ENCODE measurements at regions not wholly inside any gene's neighbourhood (a gene's known extent, or its start where the extent isn't known, plus 50 kb on each side); places are given as distances from the start of the nearest gene placed in this dataset.
A peak's percentile ranks its signal among the peaks of the same experiment; 100 is the strongest.

DNA sequence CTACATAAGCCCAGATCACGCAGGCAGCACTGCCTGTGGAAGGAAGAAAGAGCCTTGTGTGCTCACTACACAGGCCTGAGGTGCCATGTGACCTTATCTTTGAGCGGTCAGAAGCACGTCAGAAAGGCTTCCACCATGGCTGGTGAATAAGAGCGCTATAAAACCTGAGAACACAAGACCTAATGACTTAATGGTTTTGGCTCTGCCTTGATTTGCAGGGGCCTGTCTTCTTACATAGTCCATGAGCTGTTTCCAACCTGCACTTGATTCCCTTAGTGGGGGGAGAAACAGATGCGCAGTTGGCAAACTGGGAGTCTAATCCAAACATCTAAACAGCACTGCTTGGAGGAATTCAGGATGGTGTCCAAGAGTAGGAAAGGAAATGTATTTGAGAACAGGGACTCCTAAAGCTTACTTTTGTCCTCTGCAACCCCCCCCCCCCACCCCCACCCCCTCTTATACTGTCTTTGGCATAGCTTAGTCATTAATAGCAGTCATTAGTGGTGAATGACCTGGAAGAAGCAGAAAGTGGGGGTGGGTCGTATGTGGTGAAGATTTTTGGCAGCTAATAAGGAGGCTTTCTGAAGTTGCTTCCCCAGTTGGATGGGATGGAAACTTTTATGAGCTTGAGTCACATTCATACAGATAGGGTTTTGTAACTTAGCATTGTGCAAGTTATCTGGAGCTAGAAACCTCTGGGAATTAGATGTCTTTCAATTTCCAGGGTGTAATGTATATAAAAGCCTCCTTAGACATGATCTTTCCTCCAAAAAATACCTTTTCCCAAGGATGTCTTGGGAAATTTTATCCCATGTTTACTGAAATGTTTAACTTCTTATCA lies 454.1 kb downstream of the MEIS1 start:
- peak; percentile 100 for DNase-seq (ENCODE audit: low read depth)
- TF ChIP-seq, protein P1, sequence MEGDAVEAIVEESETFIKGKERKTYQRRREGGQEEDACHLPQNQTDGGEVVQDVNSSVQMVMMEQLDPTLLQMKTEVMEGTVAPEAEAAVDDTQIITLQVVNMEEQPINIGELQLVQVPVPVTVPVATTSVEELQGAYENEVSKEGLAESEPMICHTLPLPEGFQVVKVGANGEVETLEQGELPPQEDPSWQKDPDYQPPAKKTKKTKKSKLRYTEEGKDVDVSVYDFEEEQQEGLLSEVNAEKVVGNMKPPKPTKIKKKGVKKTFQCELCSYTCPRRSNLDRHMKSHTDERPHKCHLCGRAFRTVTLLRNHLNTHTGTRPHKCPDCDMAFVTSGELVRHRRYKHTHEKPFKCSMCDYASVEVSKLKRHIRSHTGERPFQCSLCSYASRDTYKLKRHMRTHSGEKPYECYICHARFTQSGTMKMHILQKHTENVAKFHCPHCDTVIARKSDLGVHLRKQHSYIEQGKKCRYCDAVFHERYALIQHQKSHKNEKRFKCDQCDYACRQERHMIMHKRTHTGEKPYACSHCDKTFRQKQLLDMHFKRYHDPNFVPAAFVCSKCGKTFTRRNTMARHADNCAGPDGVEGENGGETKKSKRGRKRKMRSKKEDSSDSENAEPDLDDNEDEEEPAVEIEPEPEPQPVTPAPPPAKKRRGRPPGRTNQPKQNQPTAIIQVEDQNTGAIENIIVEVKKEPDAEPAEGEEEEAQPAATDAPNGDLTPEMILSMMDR (IDR thresholded peaks at IDR 0.05; ENCODE audit: insufficient read depth, low read length) = no peak
- no peak overlapping the region for H3K4me3 ChIP-seq (ENCODE audit: low read depth, low read length)

DNA sequence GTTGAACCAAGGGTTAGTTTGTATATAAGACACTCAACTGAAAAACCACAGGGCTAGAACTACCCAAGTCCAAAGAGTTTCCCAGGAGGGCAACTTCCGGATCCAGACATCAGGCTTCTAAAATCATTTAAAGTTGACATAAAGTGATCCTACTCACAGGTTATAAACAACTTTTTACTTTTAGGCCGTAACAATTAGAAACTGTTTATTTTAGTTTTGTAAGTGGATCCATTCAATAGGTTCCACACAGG lies 454.6 kb downstream of the MEIS1 start:
- TF ChIP-seq, protein P1 (IDR thresholded peaks at IDR 0.05; ENCODE audit: insufficient read depth, low read length) = no peak
- DNase-seq (ENCODE audit: low read depth) = no peak
- H3K4me3 ChIP-seq (ENCODE audit: low read depth, low read length) = no peak overlapping the region

DNA sequence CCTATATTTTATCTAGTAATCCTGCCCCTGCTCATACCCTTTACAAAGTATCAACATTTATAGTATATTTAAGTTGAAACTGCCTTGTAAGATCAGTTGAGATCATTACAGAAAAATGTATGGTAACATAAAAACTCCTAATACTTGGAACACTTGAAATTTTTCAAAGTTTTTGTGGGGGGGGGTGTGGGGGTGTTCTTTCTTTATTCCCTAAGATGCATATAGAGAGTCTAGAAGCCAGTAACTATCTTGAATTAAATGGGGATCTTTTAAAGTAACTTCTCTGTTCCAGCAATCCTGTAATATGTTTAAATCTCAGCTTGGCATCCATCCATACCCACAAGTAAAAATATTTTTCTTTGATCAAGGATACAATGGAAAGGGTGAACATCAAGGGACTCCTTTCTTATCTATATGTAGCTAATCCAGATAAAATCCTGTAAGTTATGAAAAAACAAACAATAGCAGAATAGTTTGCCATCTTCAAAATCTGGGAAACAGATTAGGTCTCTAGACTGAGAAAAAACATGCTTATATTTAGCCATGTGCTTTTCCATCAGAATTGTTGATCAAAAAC lies 455.3 kb downstream of the MEIS1 start:
- TF ChIP-seq, protein P1 (IDR thresholded peaks at IDR 0.05; ENCODE audit: insufficient read depth, low read length) = no peak
- no peak overlapping the region for H3K4me3 ChIP-seq (ENCODE audit: low read depth, low read length)
- peak; percentile 88 for DNase-seq (ENCODE audit: low read depth)

DNA sequence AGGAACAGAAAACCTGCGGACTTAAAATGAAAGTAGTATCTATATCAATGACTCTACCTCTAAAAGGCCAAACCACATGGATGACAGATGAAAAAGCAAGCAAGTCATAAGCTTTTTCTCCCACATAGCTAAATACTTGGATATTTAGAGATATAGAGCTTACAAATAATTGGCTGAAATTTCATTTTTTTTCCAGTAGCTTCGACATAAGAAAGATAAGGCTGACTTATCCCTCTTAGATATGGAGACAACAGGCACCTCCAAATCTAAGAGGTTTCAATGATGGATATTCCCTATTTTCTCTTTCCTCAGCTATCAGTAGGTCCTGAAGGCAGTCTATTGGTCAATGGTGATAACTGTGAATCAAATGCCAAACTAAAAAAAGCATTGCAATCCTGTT lies 460.3 kb downstream of the MEIS1 start:
- no peak overlapping the region for H3K4me3 ChIP-seq (ENCODE audit: low read depth, low read length)
- no peak for DNase-seq (ENCODE audit: low read depth)
- TF ChIP-seq, protein P1 (IDR thresholded peaks at IDR 0.05; ENCODE audit: insufficient read depth, low read length) = no peak

DNA sequence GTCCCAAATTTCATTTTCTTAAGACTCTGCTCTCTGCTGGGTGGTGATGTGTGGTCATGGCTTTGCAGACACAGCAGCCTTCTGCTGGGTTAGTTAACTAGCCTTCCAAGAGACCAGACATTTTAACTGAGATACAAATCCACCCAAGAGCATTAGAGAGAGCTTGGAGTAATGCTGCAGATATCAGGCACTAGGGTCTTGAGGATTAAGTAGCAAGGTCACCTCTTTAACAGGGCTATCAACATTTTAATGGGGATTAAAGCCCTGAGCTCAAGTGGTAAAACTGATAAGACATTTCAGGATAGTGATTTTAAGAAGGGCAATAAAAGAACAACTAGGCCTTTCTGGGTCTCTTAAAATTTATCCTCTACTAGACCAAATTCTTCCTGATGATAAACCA lies 461.2 kb downstream of the MEIS1 start:
- no peak overlapping the region for H3K4me3 ChIP-seq (ENCODE audit: low read depth, low read length)
- TF ChIP-seq, protein P1 (IDR thresholded peaks at IDR 0.05; ENCODE audit: insufficient read depth, low read length) = no peak
- DNase-seq (ENCODE audit: low read depth) = no peak

DNA sequence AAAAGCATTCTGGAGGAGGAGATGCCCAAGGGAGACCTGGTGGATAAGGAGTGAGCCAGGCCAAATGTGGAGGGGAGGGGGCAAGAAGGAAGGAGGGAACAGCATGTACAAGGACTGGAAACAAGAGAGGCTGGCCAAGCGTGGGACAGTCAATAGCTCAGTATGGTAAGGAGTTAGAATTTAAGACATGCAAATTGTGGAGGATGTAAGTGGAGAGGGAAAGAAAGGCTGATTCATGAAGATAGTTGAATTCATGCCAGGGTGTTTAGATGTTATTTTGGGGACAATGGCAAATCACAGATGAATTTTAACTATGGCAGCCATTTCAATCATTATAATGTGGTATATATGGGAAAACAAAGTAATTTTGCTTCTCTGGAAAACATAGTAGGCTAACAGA lies 462.3 kb downstream of the MEIS1 start:
- DNase-seq (ENCODE audit: low read depth) = peak; percentile 51
- H3K4me3 ChIP-seq (ENCODE audit: low read depth, low read length) = no peak overlapping the region
- TF ChIP-seq, protein P1 (IDR thresholded peaks at IDR 0.05; ENCODE audit: insufficient read depth, low read length) = no peak
